PC-3 (cell line): ENCODE measurements at regions not wholly inside any gene's neighbourhood (a gene's known extent, or its start where the extent isn't known, plus 50 kb on each side); places are given as distances from the start of the nearest gene placed in this dataset.

Experiments
- ATAC-seq: fragments of 200-7000 bp; cut with Tn5 transposase; 2 replicates; pipeline ENCODE4 v1.9.1; 2020; ENCODE audit warnings: mild to moderate bottlenecking, moderate library complexity
- BruUV-seq: library from RNA; stranded (reverse); fragments of 400-500 nt; replicated peaks from 2 replicates; lab custom pipeline; 2021; lab: Mats Ljungman, UMichigan
- CTCF ChIA-PET: fragments of 300-600 bp; sonication (Branson Sonifier 250); formaldehyde crosslinking; loops from one replicate; lab custom pipeline; 2022; ENCODE audit warnings: antibody characterized with exemption; lab: Charles Lee
- POLR2A ChIA-PET: fragments of 300-600 bp; sonication (Branson Sonifier 250); formaldehyde crosslinking; loops from one replicate; lab custom pipeline; 2022; ENCODE audit warnings: antibody characterized with exemption; ENCODE audit not compliant: unreplicated experiment; lab: Charles Lee
- DNase-seq: peaks from one replicate; pipeline ENCODE4 v3.0.0-alpha.2; 2015
- H2AFZ ChIP-seq: fragments of 300-600 bp; sonication (generic); 2 replicates; pipeline ENCODE4 v1.6.0; 2016; ENCODE audit warnings: antibody characterized with exemption, low read length
- H3F3A ChIP-seq: fragments of 300-600 bp; sonication (generic); one replicate; pipeline ENCODE4 v1.6.0; 2017; ENCODE audit warnings: antibody characterized with exemption, low read length, control low read depth, mild to moderate bottlenecking; ENCODE audit not compliant: unreplicated experiment
- H3K27ac ChIP-seq: fragments of 300-600 bp; sonication (generic); 2 replicates; pipeline ENCODE4 v1.5.1; 2016; ENCODE audit warnings: mild to moderate bottlenecking, low read length
- H3K27me3 ChIP-seq: fragments of 300-600 bp; sonication (generic); 2 replicates; pipeline ENCODE4 v1.6.1; 2016; ENCODE audit warnings: low read length, mixed read lengths
- H3K36me3 ChIP-seq: fragments of 300-600 bp; sonication (generic); 2 replicates; pipeline ENCODE4 v1.6.1; 2016; ENCODE audit warnings: low read depth, mixed run types, low read length, mixed read lengths
- H3K4me1 ChIP-seq: fragments of 300-600 bp; sonication (generic); 2 replicates; pipeline ENCODE4 v1.5.1; 2016; ENCODE audit warnings: low read length; ENCODE audit not compliant: insufficient read depth
- H3K4me2 ChIP-seq: fragments of 300-600 bp; sonication (generic); 2 replicates; pipeline ENCODE4 v1.6.0; 2016; ENCODE audit warnings: low read length
- H3K4me3 ChIP-seq: fragments of 300-600 bp; sonication (generic); 2 replicates; pipeline ENCODE4 v1.5.1; 2016; ENCODE audit warnings: mild to moderate bottlenecking, low read length, mixed read lengths
- H3K79me2 ChIP-seq: fragments of 300-600 bp; sonication (generic); 2 replicates; pipeline ENCODE4 v1.6.1; 2017; ENCODE audit warnings: low read length, mixed read lengths
- H3K9ac ChIP-seq: fragments of 300-600 bp; sonication (generic); 2 replicates; pipeline ENCODE4 v1.6.0; 2016; ENCODE audit warnings: mild to moderate bottlenecking, low read length
- H3K9me2 ChIP-seq: fragments of 300-600 bp; sonication (generic); replicated peaks from 2 replicates; pipeline ENCODE4 v1.6.1; 2016; ENCODE audit warnings: mixed run types, low read length, mixed read lengths
- H3K9me3 ChIP-seq: fragments of 300-600 bp; sonication (generic); 2 replicates; pipeline ENCODE4 v1.6.1; 2016; ENCODE audit warnings: low read length, mixed read lengths
- H4K20me1 ChIP-seq: fragments of 300-600 bp; sonication (generic); 2 replicates; pipeline ENCODE4 v1.6.1; 2016; ENCODE audit warnings: low read length, mixed read lengths
- EZH2 ChIP-seq: fragments of 300-600 bp; sonication (generic); IDR thresholded peaks from one replicate; pipeline ENCODE4 v1.6.1; 2017; ENCODE audit warnings: antibody characterized with exemption, mild to moderate bottlenecking, low read length; ENCODE audit not compliant: unreplicated experiment
- EZH2phosphoT487 ChIP-seq: fragments of 300-600 bp; sonication (generic); IDR thresholded peaks from 2 replicates; pipeline ENCODE4 v1.6.1; 2018; ENCODE audit warnings: mild to moderate bottlenecking, antibody characterized with exemption, low read length, borderline replicate concordance
- intact Hi-C: fragments of 100-400 bp; cut with micrococcal nuclease; formaldehyde crosslinking; loops from 2 replicates; pipeline ENCODE4 v1.9.0; 2023
- TF ChIP-seq, protein P1 (sequence below): fragments of 300-600 bp; sonication (generic); conservative IDR thresholded peaks from 2 replicates; pipeline ENCODE4 v1.5.1; 2017; ENCODE audit warnings: antibody characterized with exemption, low read depth, mild to moderate bottlenecking, low read length

DNA sequence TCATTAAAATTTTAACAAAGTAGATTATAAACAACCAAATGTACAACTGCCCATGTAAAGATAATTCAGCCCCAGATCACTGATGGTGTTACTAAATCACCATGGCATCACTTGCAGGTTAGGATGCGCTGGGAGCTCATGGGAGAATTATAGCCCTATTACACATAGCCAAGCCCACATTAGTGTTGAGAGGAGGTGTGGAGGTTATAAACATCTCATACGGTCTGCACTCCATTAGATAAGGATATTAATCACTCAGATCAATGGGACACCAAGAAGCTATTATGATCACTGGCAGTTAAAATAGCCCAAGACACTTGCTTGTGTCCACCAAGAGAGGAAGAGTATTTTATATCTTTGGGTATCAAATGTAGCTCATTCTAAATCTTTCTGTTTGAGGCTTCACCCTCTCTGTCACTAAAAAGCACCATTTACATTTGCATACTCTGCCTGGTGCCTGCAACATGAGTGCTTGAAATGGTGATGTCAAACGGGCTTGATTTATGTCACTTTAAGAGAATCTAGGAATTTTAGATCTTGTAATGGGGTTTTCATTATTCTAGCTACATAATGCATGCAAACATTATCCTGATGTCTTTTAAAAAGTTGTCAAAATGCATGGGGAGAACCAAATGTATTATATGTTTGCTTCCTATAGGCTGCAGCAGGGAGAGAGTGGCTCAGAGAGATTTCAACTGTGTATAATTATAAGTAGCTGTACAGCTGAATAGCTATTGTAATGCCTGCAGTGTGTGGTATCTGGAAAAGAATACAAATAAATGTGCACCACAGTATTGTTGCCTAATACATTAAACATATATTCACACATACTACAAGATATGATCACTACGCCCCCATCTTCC is 654.1 kb upstream of the MARCKS start:
- Histone ChIP-seq H3K9me2 (no peaks in the 10 kb centered on the region), H3K36me3 (no peaks in the 10 kb centered on the region), H4K20me1 (no peaks in the 10 kb centered on the region), H3K9me3 (no peaks in the 10 kb centered on the region), H3K27ac (no peak overlapping the region), H2AFZ (no peak overlapping the region), H3K4me2 (no peak overlapping the region), H3K9ac (no peak overlapping the region), H3K27me3 (no peaks in the 10 kb centered on the region), H3F3A (no peaks in the 10 kb centered on the region), H3K79me2 (no peaks in the 10 kb centered on the region), H3K4me3 (no peak overlapping the region), H3K4me1 (no peaks in the 10 kb centered on the region)
- intact Hi-C loops: no loop called here
- no TSS peak for BruUV-seq
- no peak for TF ChIP-seq EZH2phosphoT487
- CTCF ChIA-PET: no interaction called here
- DNase-seq (no peak), ATAC-seq (no peak)
- POLR2A ChIA-PET: no interaction called here

DNA sequence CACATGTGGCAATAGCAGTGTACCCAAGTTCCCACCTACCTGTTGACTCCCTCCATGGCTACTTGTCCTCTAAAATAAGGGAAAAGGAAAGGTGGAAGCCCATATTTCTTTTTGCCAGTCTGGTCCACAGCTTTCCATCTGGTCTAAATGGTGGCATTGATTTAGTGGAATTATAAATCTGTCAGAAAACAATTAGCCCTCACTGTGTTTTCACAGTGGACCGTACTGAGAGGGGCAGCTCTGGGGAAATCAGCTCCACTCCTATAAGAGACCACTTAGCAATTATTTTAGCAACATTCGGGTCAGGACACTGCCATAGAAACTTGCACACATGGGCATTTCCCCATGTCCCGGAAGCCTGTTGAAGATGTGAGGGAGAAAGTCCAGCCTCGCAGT is 653.4 kb upstream of the MARCKS start:
- ChIA-PET POLR2A (no interaction called here), CTCF (no interaction called here)
- no peaks in the 10 kb centered on the region for H3F3A ChIP-seq
- no peaks in the 10 kb centered on the region for H4K20me1 ChIP-seq
- no peaks in the 10 kb centered on the region for H3K9me2 ChIP-seq
- no peaks in the 10 kb centered on the region for H3K9me3 ChIP-seq
- no peaks in the 10 kb centered on the region for H3K36me3 ChIP-seq
- ATAC-seq (no peak), DNase-seq (no peak)
- H3K9ac ChIP-seq: no peak overlapping the region
- no peak overlapping the region for H2AFZ ChIP-seq
- no peaks in the 10 kb centered on the region for H3K79me2 ChIP-seq
- BruUV-seq: no TSS peak
- no peak for TF ChIP-seq EZH2
- TF ChIP-seq, protein P1, sequence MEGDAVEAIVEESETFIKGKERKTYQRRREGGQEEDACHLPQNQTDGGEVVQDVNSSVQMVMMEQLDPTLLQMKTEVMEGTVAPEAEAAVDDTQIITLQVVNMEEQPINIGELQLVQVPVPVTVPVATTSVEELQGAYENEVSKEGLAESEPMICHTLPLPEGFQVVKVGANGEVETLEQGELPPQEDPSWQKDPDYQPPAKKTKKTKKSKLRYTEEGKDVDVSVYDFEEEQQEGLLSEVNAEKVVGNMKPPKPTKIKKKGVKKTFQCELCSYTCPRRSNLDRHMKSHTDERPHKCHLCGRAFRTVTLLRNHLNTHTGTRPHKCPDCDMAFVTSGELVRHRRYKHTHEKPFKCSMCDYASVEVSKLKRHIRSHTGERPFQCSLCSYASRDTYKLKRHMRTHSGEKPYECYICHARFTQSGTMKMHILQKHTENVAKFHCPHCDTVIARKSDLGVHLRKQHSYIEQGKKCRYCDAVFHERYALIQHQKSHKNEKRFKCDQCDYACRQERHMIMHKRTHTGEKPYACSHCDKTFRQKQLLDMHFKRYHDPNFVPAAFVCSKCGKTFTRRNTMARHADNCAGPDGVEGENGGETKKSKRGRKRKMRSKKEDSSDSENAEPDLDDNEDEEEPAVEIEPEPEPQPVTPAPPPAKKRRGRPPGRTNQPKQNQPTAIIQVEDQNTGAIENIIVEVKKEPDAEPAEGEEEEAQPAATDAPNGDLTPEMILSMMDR: no peak
- no peak for TF ChIP-seq EZH2phosphoT487
- H3K4me1 ChIP-seq: no peaks in the 10 kb centered on the region
- H3K4me2 ChIP-seq: no peak overlapping the region
- intact Hi-C loops: no loop called here
- H3K27me3 ChIP-seq: no peaks in the 10 kb centered on the region
- no peak overlapping the region for H3K27ac ChIP-seq
- H3K4me3 ChIP-seq: no peak overlapping the region

GRCh38 chr6:113205553-113205952 is 651.6 kb upstream of the MARCKS start:
- H3F3A ChIP-seq: no peaks in the 10 kb centered on the region
- intact Hi-C loops: no loop called here
- no peaks in the 10 kb centered on the region for H4K20me1 ChIP-seq
- ATAC-seq (no peak), DNase-seq (no peak)
- no peaks in the 10 kb centered on the region for H3K9me2 ChIP-seq
- H3K4me3 ChIP-seq: no peak overlapping the region
- H2AFZ ChIP-seq: no peak overlapping the region
- ChIA-PET CTCF (no interaction called here), POLR2A (no interaction called here)
- no peak overlapping the region for H3K9ac ChIP-seq
- no peak overlapping the region for H3K27ac ChIP-seq
- H3K9me3 ChIP-seq: no peaks in the 10 kb centered on the region
- H3K4me1 ChIP-seq: no peaks in the 10 kb centered on the region
- TF ChIP-seq EZH2phosphoT487: no peak
- TF ChIP-seq, protein P1: no peak
- no peak for TF ChIP-seq EZH2
- H3K36me3 ChIP-seq: no peaks in the 10 kb centered on the region
- no TSS peak for BruUV-seq
- no peaks in the 10 kb centered on the region for H3K79me2 ChIP-seq
- H3K27me3 ChIP-seq: no peaks in the 10 kb centered on the region
- H3K4me2 ChIP-seq: no peak overlapping the region
